GM21447 (cell line): ENCODE measurements at regions not wholly inside any gene's neighbourhood (a gene's known extent, or its start where the extent isn't known, plus 50 kb on each side); places are given as distances from the start of the nearest gene placed in this dataset.

Experiments
- ATAC-seq: cut with Tn5 transposase; IDR thresholded peaks from one replicate; pipeline ENCODE4 v1.9.1; 2021; ENCODE audit not compliant: unreplicated experiment

DNA sequence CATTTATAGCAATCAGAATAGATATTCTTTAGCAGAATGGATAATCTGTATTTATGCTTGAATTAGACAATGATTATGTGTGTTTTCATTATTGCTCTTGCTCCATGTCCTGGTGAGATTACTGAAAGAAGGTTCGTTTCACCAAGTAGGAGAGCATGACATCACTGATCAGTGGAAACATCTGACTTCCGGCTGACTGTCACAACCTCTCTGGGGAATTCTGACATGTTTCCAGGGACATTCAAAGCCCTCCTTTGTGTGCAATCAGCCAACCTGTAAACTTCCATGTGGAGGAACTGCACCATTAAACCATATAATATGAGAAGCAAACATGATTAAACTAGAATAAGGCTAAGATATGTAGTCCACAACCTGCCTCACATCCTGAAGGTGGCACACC is 424.8 kb upstream of the ADGRL4 start:
- no peak for ATAC-seq

GRCh38 chr1:79430437-79430836 is 423.9 kb upstream of the ADGRL4 start:
- ATAC-seq = no peak

GRCh38 chr1:79422726-79423125 is 416.2 kb upstream of the ADGRL4 start:
- no peak for ATAC-seq

DNA sequence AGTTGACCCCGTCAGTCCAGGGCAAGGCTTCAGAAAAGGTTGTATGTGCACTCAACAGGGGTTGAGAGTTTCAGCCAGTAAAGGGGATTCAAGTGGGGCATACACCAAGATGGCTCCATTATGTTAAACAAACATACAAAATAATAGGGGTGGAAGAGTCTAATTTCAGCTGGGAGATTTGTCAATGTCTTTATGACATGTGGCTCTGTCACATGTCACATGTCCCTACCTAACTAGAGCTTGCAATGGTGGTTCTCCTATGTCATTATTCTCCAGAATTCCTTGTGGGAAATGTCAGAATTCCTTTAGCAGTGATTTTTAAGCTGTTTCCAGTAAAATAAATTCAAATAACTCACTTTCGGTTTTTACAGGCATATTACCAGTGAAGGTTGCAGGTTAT is 392.0 kb upstream of the ADGRL4 start:
- ATAC-seq = no peak

GRCh38 chr1:79396901-79397300 is 390.4 kb upstream of the ADGRL4 start:
- ATAC-seq = no peak

GRCh38 chr1:79388694-79389361 is 382.3 kb upstream of the ADGRL4 start:
- no peak for ATAC-seq

GRCh38 chr1:79386730-79387129 is 380.2 kb upstream of the ADGRL4 start:
- no peak for ATAC-seq

GRCh38 chr1:79380078-79380477 is 373.5 kb upstream of the ADGRL4 start:
- ATAC-seq = no peak

DNA sequence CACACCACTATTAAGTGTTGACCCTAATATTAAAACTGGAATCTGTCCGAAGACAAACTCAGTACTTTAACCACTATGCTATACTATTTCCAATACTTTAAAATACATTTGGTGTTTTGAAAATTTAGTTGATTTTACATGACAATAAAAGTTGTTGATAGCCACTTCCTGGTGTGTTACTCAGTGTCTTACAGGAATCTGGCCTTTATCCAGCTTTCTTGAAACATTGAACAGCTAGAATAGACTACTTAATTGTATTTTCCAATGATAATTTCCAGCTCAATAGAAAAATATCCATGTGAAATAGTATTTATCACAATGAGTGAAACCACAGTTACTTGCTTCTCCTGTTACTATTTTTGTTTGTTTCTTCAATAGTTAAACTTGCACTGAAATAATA is 369.6 kb upstream of the ADGRL4 start:
- ATAC-seq = no peak

DNA sequence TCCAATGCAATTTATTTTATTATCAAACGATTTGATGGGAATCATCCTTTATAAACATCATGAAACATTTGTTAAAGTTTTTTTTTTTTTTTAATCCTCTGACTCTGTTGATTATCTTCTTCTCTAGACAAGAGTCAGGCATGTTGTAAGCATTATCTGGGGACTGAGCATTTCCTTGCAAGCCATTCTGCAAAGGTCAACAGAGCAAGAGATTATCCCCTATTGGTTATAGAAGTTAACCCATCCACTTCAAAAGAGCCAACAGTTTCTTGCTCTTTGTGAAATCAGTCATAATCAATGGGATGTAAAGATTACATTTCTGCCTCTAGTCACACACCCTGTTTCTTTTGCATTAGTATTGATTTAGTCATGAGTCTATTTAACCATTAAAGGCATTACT is 368.8 kb upstream of the ADGRL4 start:
- ATAC-seq = no peak

DNA sequence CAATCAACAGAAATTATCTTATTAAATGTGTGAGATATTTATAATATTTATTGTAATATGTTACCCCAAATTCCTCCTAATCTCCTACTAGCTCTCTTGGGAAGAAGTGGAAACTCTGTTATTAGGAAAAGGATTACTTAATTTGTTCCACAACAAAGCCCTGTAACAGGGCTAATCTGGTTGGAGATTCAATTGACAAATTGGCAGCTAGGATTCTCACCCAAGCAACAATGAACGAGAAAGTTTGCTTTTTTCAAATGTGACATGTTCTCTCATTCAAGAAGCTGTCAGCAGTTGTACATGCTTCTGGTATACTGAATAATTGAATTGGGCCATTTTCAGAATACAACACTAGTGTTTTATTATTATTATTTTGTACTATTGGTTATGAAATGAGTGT is 367.9 kb upstream of the ADGRL4 start:
- no peak for ATAC-seq

- ATAC-seq = no peak
Observed at GRCh38 chr1:79373481-79374125, 367.1 kb upstream of the ADGRL4 start.

GRCh38 chr1:79371802-79372201 is 365.3 kb upstream of the ADGRL4 start:
- ATAC-seq = no peak

DNA sequence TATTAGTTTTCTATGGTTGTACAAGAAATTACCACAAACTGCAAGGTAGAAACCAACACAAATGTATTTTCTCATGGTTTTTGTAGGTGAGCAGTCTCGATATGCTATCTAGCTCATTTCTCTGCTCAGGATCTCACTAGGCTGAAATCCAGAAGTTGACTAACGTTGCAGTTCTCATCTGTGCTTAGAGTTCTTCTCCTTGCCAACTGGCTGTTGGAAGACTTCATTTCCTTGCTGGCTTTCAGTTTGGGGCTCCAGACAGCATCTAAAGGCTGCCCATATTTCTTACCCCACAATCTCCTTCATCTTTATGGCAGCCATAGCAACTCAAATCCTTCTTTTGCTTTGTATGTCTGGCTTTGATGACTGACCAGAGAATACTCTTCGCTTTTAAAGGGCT is 362.6 kb upstream of the ADGRL4 start:
- no peak for ATAC-seq

DNA sequence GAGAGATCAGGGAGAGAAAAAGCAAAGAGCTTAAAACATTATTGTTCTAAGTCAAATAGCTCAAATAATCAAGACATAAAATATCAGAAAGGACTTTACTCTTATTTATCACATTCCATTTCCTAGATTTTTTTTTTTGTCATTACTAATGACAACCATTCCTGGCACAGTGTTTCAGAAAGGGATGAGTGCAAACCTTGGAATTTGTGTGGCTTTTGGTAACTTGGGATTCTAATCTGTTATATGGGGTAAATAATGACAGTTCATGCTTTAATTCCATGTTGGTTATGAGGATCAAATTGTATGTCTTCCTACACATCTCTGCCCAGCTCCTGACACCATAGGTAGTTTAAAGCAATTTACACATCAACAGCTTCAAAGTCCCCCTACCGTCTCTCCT is 358.4 kb upstream of the ADGRL4 start:
- ATAC-seq = no peak

- ATAC-seq = no peak
Observed at GRCh38 chr1:79363430-79363829, 356.9 kb upstream of the ADGRL4 start.

DNA sequence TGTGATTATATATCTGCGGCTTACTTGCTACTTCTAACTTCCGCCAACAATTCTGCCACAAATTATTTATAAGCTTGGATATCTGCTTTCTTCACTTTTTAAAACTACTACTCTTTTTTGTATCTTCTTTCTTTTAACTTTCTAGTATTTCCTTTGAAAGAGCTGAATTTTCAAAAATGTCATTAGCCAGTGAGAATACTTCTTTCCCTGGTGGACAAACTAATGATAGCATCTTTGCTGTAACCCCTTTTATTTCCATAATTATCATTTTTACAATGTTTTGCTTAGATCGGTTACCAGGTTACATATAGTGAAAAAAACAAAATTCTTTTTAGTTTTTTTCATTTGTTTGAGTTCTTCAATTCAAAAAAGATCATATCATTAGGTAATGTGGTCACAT is 355.9 kb upstream of the ADGRL4 start:
- no peak for ATAC-seq

GRCh38 chr1:79355090-79355489 is 348.6 kb upstream of the ADGRL4 start:
- no peak for ATAC-seq

DNA sequence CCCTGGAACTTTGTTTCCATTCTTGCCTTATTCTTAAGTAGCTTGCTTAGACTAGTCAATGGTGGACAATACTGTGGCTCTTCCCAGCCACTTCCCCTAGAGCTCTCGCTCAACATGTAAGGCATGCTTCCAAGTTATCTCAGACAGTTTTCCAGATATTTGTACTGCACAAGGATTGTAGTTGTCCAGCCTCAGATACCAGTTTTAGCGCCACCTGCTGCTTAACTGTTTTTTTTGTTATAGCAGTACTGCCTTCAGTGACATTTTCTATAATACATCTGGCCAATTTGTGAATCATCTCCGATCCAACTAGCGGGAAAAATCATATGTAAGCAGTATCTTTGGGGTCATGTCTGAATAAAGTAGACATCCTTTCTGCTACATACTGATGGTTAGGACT is 346.7 kb upstream of the ADGRL4 start:
- no peak for ATAC-seq

- no peak for ATAC-seq
Observed at GRCh38 chr1:79326875-79327274, 320.3 kb upstream of the ADGRL4 start.

DNA sequence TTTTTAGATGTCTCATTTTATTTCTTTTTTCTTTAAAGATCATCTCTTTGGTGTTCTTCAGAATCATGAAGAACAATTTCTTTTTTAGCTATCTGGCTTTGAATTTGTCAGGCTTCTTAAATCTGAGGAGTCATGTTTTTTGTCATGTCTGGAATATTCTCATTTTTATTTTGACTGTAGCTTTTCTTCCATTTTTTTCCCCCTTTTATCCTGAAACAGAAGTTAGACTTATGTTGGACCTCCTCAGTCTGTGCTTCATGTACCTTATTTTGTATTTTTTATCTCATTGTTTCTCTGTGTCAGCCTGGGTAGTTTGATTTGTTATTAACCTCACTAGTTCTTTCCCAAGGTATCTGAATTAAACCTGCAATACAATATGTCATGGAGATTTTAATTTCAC is 319.2 kb upstream of the ADGRL4 start:
- no peak for ATAC-seq

GRCh38 chr1:79325126-79325525 is 318.6 kb upstream of the ADGRL4 start:
- ATAC-seq = no peak
